HAP-1 (cell line): ENCODE measurements at regions not wholly inside any gene's neighbourhood (a gene's known extent, or its start where the extent isn't known, plus 50 kb on each side); places are given as distances from the start of the nearest gene placed in this dataset.

Experiments used
- DNase-seq, 2 experiments: peaks; one replicate each; pipeline ENCODE4 v3.0.0-alpha.2; 2016 to 2020; ENCODE audit warnings: low spot score in 2 of 2
- H3K27me3 ChIP-seq: fragments of 250-450 bp; sonication (Bioruptor Pico); 2 replicates; pipeline ENCODE4 v1.5.1; 2020; ENCODE audit warnings: low read depth, mild to moderate bottlenecking, moderate library complexity
- H3K36me3 ChIP-seq: fragments of 250-450 bp; sonication (Bioruptor Pico); replicated peaks from 2 replicates; pipeline ENCODE4 v1.5.1; 2020; ENCODE audit warnings: mild to moderate bottlenecking
- H3K4me1 ChIP-seq: fragments of 250-450 bp; sonication (Bioruptor Pico); 2 replicates; pipeline ENCODE4 v1.5.1; 2020; ENCODE audit warnings: mild to moderate bottlenecking
- H3K4me3 ChIP-seq: fragments of 250-450 bp; sonication (Bioruptor Pico); 2 replicates; pipeline ENCODE4 v1.5.1; 2020; ENCODE audit warnings: mild to moderate bottlenecking, moderate library complexity
- H3K9me3 ChIP-seq: fragments of 250-450 bp; sonication (Bioruptor Pico); 2 replicates; pipeline ENCODE4 v1.5.1; 2020; ENCODE audit warnings: mild to moderate bottlenecking, moderate library complexity
- in situ Hi-C: fragments of 300-500 bp; cut with MboI; formaldehyde crosslinking; loops from 3 replicates; pipeline ENCODE4 v1.14.3; 2020; ENCODE audit warnings: low sequenced_read_pairs, inconsistent platforms, mixed read lengths

GRCh38 chr1:187877220-187877619, 1048.5 kb downstream of the PLA2G4A start:
- in situ Hi-C loops: no loop called here
- H3K4me1 ChIP-seq: no peaks in the 10 kb centered on the region
- no peak for DNase-seq
- H3K9me3 ChIP-seq: no peaks in the 10 kb centered on the region
- no peaks in the 10 kb centered on the region for H3K27me3 ChIP-seq
- no peaks in the 10 kb centered on the region for H3K36me3 ChIP-seq
- no peak overlapping the region for H3K4me3 ChIP-seq

- DNase-seq: no peak
- in situ Hi-C loops: no loop called here
Measured at GRCh38 chr1:187878883-187879282, 1050.1 kb downstream of the PLA2G4A start.

GRCh38 chr1:187883356-187883755, 1054.6 kb downstream of the PLA2G4A start:
- Histone ChIP-seq H3K9me3 (no peaks in the 10 kb centered on the region), H3K4me1 (no peaks in the 10 kb centered on the region), H3K27me3 (no peaks in the 10 kb centered on the region), H3K4me3 (no peak overlapping the region), H3K36me3 (no peaks in the 10 kb centered on the region)
- in situ Hi-C loops: no loop called here
- DNase-seq: no peak

More at GRCh38 chr1:187878883-187879282, 1050.1 kb downstream of the PLA2G4A start:
- Histone ChIP-seq H3K4me3 (no peak overlapping the region), H3K36me3 (no peaks in the 10 kb centered on the region), H3K27me3 (no peaks in the 10 kb centered on the region), H3K4me1 (no peaks in the 10 kb centered on the region), H3K9me3 (no peaks in the 10 kb centered on the region)

DNA sequence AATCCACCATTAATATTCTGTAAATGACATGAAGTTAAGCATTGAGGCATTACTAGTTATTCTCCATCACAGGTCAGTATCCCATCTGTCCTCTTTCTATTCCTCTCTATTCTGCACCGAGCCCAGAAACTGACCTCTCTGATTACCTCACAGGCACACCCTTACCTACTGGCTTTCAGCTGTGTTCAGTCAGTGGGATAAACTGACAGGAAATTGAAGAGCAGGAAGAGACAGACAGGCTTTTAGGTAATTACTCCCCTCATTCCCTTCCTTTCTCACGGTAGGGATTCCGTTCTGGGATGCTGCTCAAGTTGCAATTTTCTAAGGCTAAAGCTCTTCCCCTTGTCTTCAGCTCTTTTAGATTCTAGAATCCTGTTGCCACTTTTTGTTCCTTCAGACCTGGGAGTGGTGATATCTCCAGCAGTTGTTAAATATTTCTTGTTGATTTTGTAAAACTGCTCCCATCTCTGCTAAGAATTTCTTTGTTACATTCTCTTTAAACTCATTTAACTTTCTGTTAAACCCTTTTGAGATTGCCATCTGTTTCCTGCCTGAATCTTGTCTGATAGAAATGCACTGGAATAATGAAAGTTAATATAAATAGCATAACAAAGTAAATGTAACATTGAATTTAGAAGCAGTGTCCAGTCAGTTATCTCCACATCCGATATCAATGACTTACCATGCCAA, 1063.4 kb downstream of the PLA2G4A start:
- Histone ChIP-seq H3K9me3 (no peaks in the 10 kb centered on the region), H3K4me3 (no peak overlapping the region), H3K4me1 (no peaks in the 10 kb centered on the region), H3K36me3 (no peaks in the 10 kb centered on the region), H3K27me3 (no peaks in the 10 kb centered on the region)
- no peak for DNase-seq
- in situ Hi-C loops: no loop called here

GRCh38 chr1:187892683-187893039, 1063.9 kb downstream of the PLA2G4A start:
- DNase-seq: no peak
- no peaks in the 10 kb centered on the region for H3K27me3 ChIP-seq
- H3K9me3 ChIP-seq: no peaks in the 10 kb centered on the region
- no peaks in the 10 kb centered on the region for H3K36me3 ChIP-seq
- in situ Hi-C loops: no loop called here
- no peaks in the 10 kb centered on the region for H3K4me1 ChIP-seq
- H3K4me3 ChIP-seq: no peak overlapping the region

DNA sequence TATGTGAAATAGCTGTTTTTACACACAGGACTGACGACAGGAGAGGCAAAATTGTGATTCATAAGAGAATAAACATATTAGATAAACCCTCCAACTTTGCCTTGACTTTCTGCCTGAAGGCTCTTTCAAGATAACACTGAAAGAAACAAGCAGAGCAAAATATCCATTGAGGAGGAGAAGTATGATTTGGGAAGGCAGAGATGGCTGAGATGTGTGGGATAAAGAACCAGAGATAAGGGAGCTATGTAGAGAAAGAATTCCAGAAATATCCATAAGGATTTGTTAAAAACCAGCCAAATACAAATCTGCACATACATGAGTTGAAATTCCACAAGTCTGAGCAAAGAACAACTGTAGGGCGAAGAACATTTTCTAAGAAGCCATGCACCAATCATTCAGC, 1064.7 kb downstream of the PLA2G4A start:
- Histone ChIP-seq H3K9me3 (no peaks in the 10 kb centered on the region), H3K4me1 (no peaks in the 10 kb centered on the region), H3K4me3 (no peak overlapping the region), H3K27me3 (no peaks in the 10 kb centered on the region), H3K36me3 (no peaks in the 10 kb centered on the region)
- DNase-seq: no peak
- in situ Hi-C loops: no loop called here

DNA sequence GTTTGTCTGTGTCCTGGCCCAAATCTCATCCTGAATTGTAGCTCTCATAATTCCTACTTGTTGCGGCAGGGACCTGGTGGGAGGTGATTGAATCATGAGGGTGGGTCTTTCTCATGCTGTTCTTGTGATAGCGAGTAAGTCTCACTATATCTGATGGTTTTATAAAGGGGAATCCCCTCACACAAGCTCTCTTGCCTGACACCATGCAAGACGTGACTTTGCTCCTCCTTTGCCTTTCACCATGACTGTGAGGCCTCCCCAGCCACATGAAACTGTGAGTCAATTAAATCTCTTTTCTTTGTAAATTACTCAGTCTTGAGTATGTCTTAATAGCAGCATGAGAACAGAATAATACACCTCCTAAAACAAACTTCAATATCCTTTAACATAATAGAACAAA, 1065.6 kb downstream of the PLA2G4A start:
- in situ Hi-C loops: no loop called here

DNA sequence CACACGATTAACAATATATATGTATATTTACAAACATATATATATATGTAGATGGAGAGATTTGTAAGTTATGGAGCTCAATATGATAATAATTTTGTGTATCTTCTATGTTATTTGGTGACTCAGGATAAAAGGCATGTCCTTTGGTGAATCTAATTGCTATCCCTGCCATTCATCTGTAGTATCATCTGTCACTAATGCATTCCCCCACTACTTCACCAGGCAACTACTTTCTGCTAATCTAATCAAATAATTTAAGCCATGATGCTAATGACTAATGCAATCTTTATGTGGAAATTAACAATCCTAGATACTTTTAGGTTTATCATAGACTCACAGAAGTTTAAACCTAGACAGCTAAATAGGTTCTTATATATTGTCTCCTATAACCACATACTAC, 1074.5 kb downstream of the PLA2G4A start:
- Histone ChIP-seq H3K4me1 (no peaks in the 10 kb centered on the region), H3K36me3 (no peaks in the 10 kb centered on the region), H3K4me3 (no peak overlapping the region), H3K27me3 (no peaks in the 10 kb centered on the region), H3K9me3 (no peaks in the 10 kb centered on the region)
- in situ Hi-C loops: no loop called here
- DNase-seq: no peak

More for the DNA sequence above, 1065.6 kb downstream of the PLA2G4A start:
- no peak for DNase-seq
- H3K9me3 ChIP-seq: no peaks in the 10 kb centered on the region
- no peaks in the 10 kb centered on the region for H3K4me1 ChIP-seq
- no peak overlapping the region for H3K4me3 ChIP-seq
- no peaks in the 10 kb centered on the region for H3K27me3 ChIP-seq
- H3K36me3 ChIP-seq: no peaks in the 10 kb centered on the region

- DNase-seq: no peak
- Histone ChIP-seq H3K36me3 (no peaks in the 10 kb centered on the region), H3K9me3 (no peaks in the 10 kb centered on the region), H3K4me3 (no peak overlapping the region), H3K27me3 (no peaks in the 10 kb centered on the region), H3K4me1 (no peaks in the 10 kb centered on the region)
- in situ Hi-C loops: no loop called here
Measured at GRCh38 chr1:187909382-187909781, 1080.6 kb downstream of the PLA2G4A start.

DNA sequence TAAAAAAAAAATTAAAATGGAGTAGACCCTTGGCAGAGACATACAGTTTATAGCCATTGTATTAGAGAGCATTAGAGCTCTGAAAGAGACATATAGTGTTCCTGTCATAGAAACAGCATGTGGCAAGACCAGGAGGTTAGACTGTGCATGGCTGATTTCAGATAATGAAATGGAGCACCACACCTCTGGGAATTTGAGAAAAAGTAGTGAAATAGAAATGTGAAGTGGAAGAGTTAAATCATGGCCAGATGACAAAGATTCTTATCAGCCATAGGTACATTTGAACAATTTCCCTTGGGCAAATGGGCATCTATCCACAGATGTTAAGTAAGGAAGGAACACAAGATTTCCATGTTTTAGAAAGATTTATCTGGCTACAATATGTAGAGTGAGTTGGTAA, 1083.1 kb downstream of the PLA2G4A start:
- DNase-seq: no peak
- in situ Hi-C loops: no loop called here
- H3K4me1 ChIP-seq: no peaks in the 10 kb centered on the region

DNA sequence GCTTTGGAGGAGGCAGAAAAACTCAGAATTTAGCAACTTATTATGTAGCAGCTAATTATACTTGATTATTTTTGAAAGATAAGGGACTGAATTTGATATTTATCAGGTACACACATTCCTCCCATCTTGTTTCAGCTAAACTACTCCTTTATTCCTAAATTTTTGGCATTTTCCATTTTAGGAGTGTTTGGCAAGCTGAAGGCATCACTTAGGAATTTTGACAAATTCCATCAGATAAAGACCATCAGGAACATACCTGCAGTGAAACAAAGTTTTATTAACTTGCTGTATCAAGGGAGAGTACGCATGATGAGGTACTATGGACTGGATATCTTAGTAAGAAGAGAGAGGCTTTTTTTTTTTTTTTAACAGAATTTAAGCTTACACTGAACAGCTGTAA, 1092.2 kb downstream of the PLA2G4A start:
- Histone ChIP-seq H3K9me3 (no peaks in the 10 kb centered on the region), H3K27me3 (no peaks in the 10 kb centered on the region), H3K4me3 (no peak overlapping the region), H3K4me1 (no peaks in the 10 kb centered on the region), H3K36me3 (no peaks in the 10 kb centered on the region)
- no peak for DNase-seq
- in situ Hi-C loops: no loop called here

More for the DNA sequence above, 1083.1 kb downstream of the PLA2G4A start:
- Histone ChIP-seq H3K4me3 (no peak overlapping the region), H3K36me3 (no peaks in the 10 kb centered on the region), H3K9me3 (no peaks in the 10 kb centered on the region), H3K27me3 (no peaks in the 10 kb centered on the region)

DNA sequence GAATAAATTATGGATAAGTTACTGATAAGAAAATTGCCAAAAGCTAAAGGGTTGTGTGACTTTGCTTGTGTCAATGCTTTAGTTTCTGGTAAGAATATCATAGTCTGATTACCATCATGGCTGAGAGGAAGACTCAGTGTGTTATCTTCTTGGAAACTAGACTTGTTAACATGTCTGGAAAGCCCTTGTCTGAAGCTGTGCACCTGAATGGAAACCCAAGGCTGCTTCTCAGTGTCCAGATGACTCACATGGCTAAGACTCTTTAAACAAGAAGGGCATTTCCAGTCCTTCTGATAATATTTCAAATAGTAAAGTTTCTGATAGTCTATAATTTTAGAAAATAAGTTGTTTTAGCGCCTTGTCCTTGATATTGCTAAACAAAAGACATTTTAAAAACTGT, 1092.7 kb downstream of the PLA2G4A start:
- Histone ChIP-seq H3K4me3 (no peak overlapping the region), H3K36me3 (no peaks in the 10 kb centered on the region), H3K27me3 (no peaks in the 10 kb centered on the region), H3K9me3 (no peaks in the 10 kb centered on the region), H3K4me1 (no peaks in the 10 kb centered on the region)
- no peak for DNase-seq
- in situ Hi-C loops: no loop called here

GRCh38 chr1:187922255-187922654, 1093.5 kb downstream of the PLA2G4A start:
- Histone ChIP-seq H3K27me3 (no peaks in the 10 kb centered on the region), H3K9me3 (no peaks in the 10 kb centered on the region), H3K4me3 (no peak overlapping the region), H3K36me3 (no peaks in the 10 kb centered on the region), H3K4me1 (no peaks in the 10 kb centered on the region)
- in situ Hi-C loops: no loop called here
- no peak for DNase-seq

DNA sequence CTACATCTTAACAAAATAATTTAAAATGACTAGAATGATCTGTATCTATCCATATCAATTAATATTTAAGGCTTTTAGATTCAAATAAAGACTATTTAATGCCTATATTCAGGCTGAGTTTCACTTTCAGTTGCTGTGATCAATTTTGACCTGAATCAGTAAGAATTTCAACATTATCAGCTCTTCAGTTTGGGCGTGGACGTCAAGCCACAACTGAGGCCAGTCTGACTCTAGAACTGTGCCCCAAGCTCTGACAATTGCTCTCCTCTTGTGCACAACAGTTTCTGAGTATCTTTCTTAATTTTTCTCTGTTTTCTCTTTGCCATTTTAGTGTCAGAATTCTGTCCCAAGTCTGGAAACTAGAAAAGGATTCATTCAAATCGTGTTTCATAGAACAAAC, 1095.5 kb downstream of the PLA2G4A start:
- Histone ChIP-seq H3K4me3 (no peak overlapping the region), H3K9me3 (no peaks in the 10 kb centered on the region), H3K27me3 (no peaks in the 10 kb centered on the region), H3K36me3 (no peaks in the 10 kb centered on the region), H3K4me1 (no peaks in the 10 kb centered on the region)
- in situ Hi-C loops: no loop called here
- no peak for DNase-seq

DNA sequence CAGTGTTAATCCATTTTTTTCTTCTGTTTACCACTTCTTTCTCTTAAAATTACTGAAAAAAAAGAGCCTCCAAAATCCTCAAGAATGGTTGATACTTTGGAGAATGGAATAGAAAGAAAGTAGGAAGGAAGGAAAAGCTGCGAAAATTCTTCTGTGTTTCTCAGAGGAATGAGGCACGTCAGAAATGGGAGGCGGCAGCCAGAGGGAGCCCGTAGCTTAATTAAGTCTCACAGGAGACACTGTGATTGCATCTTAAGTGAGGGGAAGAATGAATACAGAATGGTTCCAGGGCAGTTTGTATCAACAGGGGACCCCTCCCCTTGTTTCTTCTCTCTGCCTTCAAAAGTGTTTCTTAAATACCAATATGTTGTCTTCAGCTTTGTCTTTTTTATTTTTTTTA, 1099.5 kb downstream of the PLA2G4A start:
- DNase-seq: peak; percentile 36 to 53
- Histone ChIP-seq H3K9me3 (no peaks in the 10 kb centered on the region), H3K4me1 (no peaks in the 10 kb centered on the region), H3K36me3 (no peaks in the 10 kb centered on the region), H3K27me3 (no peaks in the 10 kb centered on the region), H3K4me3 (no peak overlapping the region)
- in situ Hi-C loops: no loop called here
